Parathyroid adenoma (tissue), 2 donors: ENCODE measurements at regions not wholly inside any gene's neighbourhood (a gene's known extent, or its start where the extent isn't known, plus 50 kb on each side); places are given as distances from the start of the nearest gene placed in this dataset.

Source experiments
- H2AFZ ChIP-seq: fragments of 300-600 bp; sonication (generic); one replicate; pipeline ENCODE4 v1.7.0; 2017; ENCODE audit warnings: antibody characterized with exemption, mild to moderate bottlenecking
- H3K27ac ChIP-seq: fragments of 300-600 bp; sonication (generic); one replicate; pipeline ENCODE4 v1.7.0; 2017
- H3K27me3 ChIP-seq: fragments of 300-600 bp; sonication (generic); one replicate; pipeline ENCODE4 v1.7.0; 2017; ENCODE audit warnings: low read length; ENCODE audit not compliant: control insufficient read depth, insufficient read depth
- H3K36me3 ChIP-seq: fragments of 300-600 bp; sonication (generic); one replicate; pipeline ENCODE4 v1.7.0; 2017; ENCODE audit warnings: low read length; ENCODE audit not compliant: control insufficient read depth, insufficient read depth
- H3K4me1 ChIP-seq: fragments of 300-600 bp; sonication (generic); one replicate; pipeline ENCODE4 v1.7.0; 2017; ENCODE audit warnings: control low read depth
- H3K4me2 ChIP-seq: fragments of 300-600 bp; sonication (generic); one replicate; pipeline ENCODE4 v1.7.0; 2017; ENCODE audit warnings: low read length
- H3K4me3 ChIP-seq: fragments of 300-600 bp; sonication (generic); one replicate; pipeline ENCODE4 v1.7.0; 2017; ENCODE audit warnings: low read depth, low read length
- H3K79me2 ChIP-seq: fragments of 300-600 bp; sonication (generic); one replicate; pipeline ENCODE4 v1.7.0; 2017; ENCODE audit warnings: control low read depth
- H3K9ac ChIP-seq: fragments of 300-600 bp; sonication (generic); one replicate; pipeline ENCODE4 v1.7.0; 2017; ENCODE audit warnings: mild to moderate bottlenecking
- H3K9me3 ChIP-seq: fragments of 300-600 bp; sonication (generic); one replicate; pipeline ENCODE4 v1.7.0; 2017; ENCODE audit warnings: low read length; ENCODE audit not compliant: control insufficient read depth
- TF ChIP-seq, protein P1 (sequence below): fragments of 300-600 bp; sonication (generic); IDR thresholded peaks from one replicate; pipeline ENCODE4 v1.7.0; 2017; ENCODE audit warnings: antibody characterized with exemption, mild to moderate bottlenecking
- donor health status: primary hyperparathyroidism.

DNA sequence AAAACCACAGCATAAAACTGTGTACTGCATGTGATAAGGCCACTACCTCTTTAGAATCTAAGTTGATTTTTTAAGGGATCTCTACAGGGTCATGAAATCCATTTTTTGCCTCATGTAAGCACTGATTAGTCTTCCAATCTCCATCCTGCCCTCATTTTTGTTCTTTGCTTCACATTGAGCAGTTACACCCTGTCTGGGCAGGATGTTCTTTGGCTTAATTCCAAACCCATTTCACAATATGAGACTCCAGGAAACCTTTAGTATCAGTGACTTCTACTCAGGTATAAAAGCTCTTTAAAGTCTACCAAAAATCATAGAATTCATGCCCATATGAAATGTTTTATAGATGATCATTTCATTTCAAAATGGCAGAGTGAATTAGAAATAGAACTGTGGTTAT is 592.6 kb downstream of the TBC1D4 start:
- Histone ChIP-seq H3K4me2 (no peak overlapping the region), H3K4me3 (no peak overlapping the region), H3K4me1 (no peaks in the 10 kb centered on the region), H3K36me3 (no peaks in the 10 kb centered on the region), H3K9ac (no peak overlapping the region), H3K27me3 (no peaks in the 10 kb centered on the region), H3K9me3 (no peaks in the 10 kb centered on the region), H3K27ac (no peak overlapping the region), H3K79me2 (no peaks in the 10 kb centered on the region), H2AFZ (no peak overlapping the region)
- TF ChIP-seq, protein P1, sequence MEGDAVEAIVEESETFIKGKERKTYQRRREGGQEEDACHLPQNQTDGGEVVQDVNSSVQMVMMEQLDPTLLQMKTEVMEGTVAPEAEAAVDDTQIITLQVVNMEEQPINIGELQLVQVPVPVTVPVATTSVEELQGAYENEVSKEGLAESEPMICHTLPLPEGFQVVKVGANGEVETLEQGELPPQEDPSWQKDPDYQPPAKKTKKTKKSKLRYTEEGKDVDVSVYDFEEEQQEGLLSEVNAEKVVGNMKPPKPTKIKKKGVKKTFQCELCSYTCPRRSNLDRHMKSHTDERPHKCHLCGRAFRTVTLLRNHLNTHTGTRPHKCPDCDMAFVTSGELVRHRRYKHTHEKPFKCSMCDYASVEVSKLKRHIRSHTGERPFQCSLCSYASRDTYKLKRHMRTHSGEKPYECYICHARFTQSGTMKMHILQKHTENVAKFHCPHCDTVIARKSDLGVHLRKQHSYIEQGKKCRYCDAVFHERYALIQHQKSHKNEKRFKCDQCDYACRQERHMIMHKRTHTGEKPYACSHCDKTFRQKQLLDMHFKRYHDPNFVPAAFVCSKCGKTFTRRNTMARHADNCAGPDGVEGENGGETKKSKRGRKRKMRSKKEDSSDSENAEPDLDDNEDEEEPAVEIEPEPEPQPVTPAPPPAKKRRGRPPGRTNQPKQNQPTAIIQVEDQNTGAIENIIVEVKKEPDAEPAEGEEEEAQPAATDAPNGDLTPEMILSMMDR: no peak

DNA sequence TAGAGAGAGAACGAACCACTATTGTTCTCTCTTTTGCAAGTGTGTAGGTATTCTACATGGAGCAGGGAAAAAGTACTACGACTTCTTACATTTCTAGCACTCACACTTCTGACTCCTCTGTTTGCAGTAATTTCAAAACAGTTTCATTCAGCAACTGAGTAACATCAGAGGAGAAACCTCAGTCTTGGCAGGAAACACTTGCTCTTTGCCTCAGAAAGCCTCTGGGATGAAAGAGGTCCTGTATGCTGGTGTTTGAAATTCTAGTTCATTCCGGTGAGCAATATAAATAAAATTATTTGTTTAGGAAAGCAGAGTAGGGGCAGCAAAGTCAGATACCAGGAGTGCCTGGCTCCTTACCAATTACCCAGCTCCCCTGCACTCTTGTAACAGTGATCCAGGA is 595.5 kb downstream of the TBC1D4 start:
- Histone ChIP-seq H3K9me3 (no peaks in the 10 kb centered on the region), H3K36me3 (no peaks in the 10 kb centered on the region), H3K27me3 (no peaks in the 10 kb centered on the region), H3K4me1 (no peaks in the 10 kb centered on the region), H3K79me2 (no peaks in the 10 kb centered on the region), H3K9ac (no peak overlapping the region), H3K27ac (no peak overlapping the region), H2AFZ (no peak overlapping the region), H3K4me2 (no peak overlapping the region), H3K4me3 (no peak overlapping the region)
- TF ChIP-seq, protein P1: no peak

DNA sequence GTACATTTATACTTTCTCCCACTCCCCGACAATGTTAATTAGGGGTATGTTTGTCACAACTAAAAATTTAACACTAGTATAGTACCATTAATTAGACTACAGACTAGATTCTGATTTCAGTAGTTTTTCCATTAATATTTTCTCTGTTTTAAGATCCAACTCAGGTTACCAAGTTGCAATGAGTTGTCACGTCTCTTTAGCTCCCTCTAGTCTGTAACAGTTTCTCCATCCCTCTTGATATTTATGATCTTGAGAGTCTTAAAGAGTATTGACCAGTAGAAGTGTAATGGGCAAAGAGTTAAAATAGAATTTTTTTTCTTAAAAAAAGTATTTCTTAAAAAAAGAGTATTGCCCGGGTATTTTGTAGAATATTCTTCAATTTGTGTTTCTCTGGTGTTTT is 598.1 kb downstream of the TBC1D4 start:
- Histone ChIP-seq H3K4me2 (no peak overlapping the region), H2AFZ (no peak overlapping the region), H3K9ac (no peak overlapping the region), H3K27ac (no peak overlapping the region), H3K4me1 (no peaks in the 10 kb centered on the region), H3K36me3 (no peaks in the 10 kb centered on the region), H3K79me2 (no peaks in the 10 kb centered on the region), H3K9me3 (no peaks in the 10 kb centered on the region), H3K4me3 (no peak overlapping the region), H3K27me3 (no peaks in the 10 kb centered on the region)
- TF ChIP-seq, protein P1: no peak

DNA sequence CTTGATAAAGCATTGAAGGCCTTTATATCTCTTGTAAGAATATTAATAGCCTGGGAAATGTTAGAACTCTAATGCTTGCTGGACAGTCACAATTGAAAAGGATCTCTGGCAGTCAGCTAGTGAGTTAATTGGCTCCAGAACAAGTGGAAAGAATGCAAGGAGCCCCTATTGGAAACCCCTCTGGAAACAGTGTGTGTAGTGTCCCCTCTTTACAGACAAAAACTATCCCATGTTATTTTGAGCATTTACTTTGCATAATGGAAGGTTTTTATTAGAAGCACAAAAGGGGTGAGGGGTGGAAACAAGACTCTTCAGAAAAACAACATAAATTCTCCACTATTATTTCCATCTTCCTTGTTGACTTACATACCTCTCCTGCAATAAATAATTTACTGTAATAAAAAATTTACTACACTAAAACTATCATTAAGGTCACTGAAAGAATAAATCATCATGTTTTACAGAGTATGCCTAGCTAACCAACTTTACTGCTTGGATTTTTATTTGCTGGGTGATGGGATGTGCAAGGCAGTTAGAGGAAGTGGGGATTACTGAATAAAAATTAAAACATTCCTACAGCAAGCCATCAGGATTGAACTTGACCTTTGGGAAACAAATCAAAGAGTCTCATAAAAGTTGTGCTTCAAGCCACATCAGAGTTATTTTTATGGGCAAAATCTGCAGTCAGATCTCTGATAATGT is 610.4 kb downstream of the TBC1D4 start:
- TF ChIP-seq, protein P1: no peak
- Histone ChIP-seq H3K4me1 (no peaks in the 10 kb centered on the region), H3K36me3 (no peaks in the 10 kb centered on the region), H3K9me3 (no peaks in the 10 kb centered on the region), H3K9ac (no peak overlapping the region), H3K4me2 (no peak overlapping the region), H2AFZ (no peak overlapping the region), H3K27me3 (no peaks in the 10 kb centered on the region), H3K79me2 (no peaks in the 10 kb centered on the region), H3K4me3 (no peak overlapping the region), H3K27ac (no peak overlapping the region)

DNA sequence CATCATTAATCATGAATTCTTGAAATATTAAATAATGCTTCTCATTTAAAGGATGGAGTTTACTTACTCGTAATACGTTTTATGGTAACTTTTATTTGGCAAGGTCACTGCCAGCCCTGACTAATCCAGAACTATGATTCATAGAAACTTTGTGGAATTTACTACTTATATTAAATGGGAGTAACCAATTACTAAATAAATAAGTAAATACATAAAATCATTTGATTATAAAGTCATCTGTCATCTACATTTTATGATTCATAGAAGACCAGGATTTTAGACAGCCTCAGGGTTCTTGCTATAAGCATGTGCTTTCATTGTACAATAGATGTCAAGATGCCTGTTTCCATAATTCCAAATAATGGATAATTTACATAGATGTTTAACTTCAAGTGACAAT is 611.1 kb downstream of the TBC1D4 start:
- H3K9me3 ChIP-seq: no peaks in the 10 kb centered on the region
- H3K9ac ChIP-seq: no peak overlapping the region
- H3K27me3 ChIP-seq: no peaks in the 10 kb centered on the region
- no peaks in the 10 kb centered on the region for H3K4me1 ChIP-seq
- H3K79me2 ChIP-seq: no peaks in the 10 kb centered on the region
- H3K27ac ChIP-seq: no peak overlapping the region
- H2AFZ ChIP-seq: no peak overlapping the region
- TF ChIP-seq, protein P1: no peak
- H3K36me3 ChIP-seq: no peaks in the 10 kb centered on the region
- H3K4me2 ChIP-seq: no peak overlapping the region
- H3K4me3 ChIP-seq: no peak overlapping the region
